ENCODE measurements at regions not wholly inside any gene's neighbourhood (a gene's known extent, or its start where the extent isn't known, plus 50 kb on each side); places are given as distances from the start of the nearest gene placed in this dataset.

DNA sequence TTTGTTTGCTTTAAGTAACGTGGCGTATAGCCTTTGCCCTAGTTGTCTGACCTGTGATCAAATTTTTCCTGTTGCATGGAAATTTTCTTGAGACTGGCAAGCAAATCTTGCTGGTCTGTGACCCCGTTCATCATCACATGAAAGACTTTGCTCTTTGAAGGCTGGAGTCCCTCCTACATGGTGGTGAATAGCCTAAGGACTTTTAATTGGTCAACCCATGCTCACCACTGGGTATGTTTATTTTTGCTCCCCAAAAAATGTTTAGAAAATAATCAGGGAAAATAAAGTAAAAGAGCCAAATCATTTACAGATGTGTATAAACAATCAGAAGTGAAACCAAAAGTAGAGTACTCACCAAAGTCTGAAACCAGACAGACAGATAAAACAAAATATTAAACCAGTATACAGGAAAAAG is 1075.3 kb upstream of the ALCAM start:
- TF ChIP-seq, protein P1, sequence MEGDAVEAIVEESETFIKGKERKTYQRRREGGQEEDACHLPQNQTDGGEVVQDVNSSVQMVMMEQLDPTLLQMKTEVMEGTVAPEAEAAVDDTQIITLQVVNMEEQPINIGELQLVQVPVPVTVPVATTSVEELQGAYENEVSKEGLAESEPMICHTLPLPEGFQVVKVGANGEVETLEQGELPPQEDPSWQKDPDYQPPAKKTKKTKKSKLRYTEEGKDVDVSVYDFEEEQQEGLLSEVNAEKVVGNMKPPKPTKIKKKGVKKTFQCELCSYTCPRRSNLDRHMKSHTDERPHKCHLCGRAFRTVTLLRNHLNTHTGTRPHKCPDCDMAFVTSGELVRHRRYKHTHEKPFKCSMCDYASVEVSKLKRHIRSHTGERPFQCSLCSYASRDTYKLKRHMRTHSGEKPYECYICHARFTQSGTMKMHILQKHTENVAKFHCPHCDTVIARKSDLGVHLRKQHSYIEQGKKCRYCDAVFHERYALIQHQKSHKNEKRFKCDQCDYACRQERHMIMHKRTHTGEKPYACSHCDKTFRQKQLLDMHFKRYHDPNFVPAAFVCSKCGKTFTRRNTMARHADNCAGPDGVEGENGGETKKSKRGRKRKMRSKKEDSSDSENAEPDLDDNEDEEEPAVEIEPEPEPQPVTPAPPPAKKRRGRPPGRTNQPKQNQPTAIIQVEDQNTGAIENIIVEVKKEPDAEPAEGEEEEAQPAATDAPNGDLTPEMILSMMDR (IDR thresholded peaks at IDR 0.05; ENCODE audit: low read depth, low read length) = no peak
- TF ChIP-seq POLR2A (IDR thresholded peaks at IDR 0.05; ENCODE audit: extremely low read depth, insufficient read length) (no peak), MYC (IDR thresholded peaks at IDR 0.05; ENCODE audit: low read depth, low read length) (no peak)

Data from NB4 (cell line).